ENCODE measurements at regions not wholly inside any gene's neighbourhood (a gene's known extent, or its start where the extent isn't known, plus 50 kb on each side); places are given as distances from the start of the nearest gene placed in this dataset.

DNA sequence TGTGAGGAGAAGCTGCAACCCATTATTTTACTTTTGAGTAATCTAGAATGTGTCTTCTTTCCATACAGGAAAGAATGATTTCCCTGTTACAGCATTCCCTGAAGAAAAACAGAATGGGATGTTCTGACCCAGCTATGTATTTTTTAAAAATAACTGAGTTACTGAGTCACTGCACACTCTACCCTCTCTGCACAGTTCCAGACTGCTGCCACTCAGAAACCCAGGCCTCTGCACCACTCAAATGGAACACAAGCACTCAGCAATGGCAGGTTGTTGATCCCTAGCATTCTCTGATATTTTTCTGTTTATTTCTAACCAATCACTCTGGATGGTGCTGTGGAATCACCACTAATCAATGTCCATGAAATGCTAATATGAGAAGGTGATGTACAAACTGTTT lies 1300.0 kb upstream of the FAM98A start (continued):
- TF ChIP-seq, protein P1, sequence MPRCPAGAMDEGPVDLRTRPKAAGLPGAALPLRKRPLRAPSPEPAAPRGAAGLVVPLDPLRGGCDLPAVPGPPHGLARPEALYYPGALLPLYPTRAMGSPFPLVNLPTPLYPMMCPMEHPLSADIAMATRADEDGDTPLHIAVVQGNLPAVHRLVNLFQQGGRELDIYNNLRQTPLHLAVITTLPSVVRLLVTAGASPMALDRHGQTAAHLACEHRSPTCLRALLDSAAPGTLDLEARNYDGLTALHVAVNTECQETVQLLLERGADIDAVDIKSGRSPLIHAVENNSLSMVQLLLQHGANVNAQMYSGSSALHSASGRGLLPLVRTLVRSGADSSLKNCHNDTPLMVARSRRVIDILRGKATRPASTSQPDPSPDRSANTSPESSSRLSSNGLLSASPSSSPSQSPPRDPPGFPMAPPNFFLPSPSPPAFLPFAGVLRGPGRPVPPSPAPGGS (IDR thresholded peaks at IDR 0.05; ENCODE audit: borderline replicate concordance, insufficient read depth, low read depth, low read length, poor library complexity, severe bottlenecking), result no peak
- TF ChIP-seq JUNB (IDR thresholded peaks at IDR 0.05) (no peak), NFYA (IDR thresholded peaks at IDR 0.05; ENCODE audit: borderline replicate concordance, low read depth, low read length) (no peak), YY1 (IDR thresholded peaks at IDR 0.05; ENCODE audit: low read depth, low read length) (no peak), IRF4 (IDR thresholded peaks at IDR 0.05; ENCODE audit: low read depth, low read length) (no peak), IKZF1 (conservative IDR thresholded peaks at IDR 0.05) (no peak)
- TF ChIP-seq, protein P2, sequence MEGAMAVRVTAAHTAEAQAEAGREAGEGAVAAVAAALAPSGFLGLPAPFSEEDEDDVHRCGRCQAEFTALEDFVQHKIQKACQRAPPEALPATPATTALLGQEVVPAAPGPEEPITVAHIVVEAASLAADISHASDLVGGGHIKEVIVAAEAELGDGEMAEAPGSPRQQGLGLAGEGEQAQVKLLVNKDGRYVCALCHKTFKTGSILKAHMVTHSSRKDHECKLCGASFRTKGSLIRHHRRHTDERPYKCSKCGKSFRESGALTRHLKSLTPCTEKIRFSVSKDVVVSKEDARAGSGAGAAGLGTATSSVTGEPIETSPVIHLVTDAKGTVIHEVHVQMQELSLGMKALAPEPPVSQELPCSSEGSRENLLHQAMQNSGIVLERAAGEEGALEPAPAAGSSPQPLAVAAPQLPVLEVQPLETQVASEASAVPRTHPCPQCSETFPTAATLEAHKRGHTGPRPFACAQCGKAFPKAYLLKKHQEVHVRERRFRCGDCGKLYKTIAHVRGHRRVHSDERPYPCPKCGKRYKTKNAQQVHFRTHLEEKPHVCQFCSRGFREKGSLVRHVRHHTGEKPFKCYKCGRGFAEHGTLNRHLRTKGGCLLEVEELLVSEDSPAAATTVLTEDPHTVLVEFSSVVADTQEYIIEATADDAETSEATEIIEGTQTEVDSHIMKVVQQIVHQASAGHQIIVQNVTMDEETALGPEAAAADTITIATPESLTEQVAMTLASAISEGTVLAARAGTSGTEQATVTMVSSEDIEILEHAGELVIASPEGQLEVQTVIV (IDR thresholded peaks at IDR 0.05; ENCODE audit: borderline replicate concordance, partially characterized antibody), result no peak
- TF ChIP-seq, protein P3, sequence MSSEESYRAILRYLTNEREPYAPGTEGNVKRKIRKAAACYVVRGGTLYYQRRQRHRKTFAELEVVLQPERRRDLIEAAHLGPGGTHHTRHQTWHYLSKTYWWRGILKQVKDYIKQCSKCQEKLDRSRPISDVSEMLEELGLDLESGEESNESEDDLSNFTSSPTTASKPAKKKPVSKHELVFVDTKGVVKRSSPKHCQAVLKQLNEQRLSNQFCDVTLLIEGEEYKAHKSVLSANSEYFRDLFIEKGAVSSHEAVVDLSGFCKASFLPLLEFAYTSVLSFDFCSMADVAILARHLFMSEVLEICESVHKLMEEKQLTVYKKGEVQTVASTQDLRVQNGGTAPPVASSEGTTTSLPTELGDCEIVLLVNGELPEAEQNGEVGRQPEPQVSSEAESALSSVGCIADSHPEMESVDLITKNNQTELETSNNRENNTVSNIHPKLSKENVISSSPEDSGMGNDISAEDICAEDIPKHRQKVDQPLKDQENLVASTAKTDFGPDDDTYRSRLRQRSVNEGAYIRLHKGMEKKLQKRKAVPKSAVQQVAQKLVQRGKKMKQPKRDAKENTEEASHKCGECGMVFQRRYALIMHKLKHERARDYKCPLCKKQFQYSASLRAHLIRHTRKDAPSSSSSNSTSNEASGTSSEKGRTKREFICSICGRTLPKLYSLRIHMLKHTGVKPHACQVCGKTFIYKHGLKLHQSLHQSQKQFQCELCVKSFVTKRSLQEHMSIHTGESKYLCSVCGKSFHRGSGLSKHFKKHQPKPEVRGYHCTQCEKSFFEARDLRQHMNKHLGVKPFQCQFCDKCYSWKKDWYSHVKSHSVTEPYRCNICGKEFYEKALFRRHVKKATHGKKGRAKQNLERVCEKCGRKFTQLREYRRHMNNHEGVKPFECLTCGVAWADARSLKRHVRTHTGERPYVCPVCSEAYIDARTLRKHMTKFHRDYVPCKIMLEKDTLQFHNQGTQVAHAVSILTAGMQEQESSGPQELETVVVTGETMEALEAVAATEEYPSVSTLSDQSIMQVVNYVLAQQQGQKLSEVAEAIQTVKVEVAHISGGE (CRISPR knock-in tag; IDR thresholded peaks at IDR 0.05), result no peak
- TF ChIP-seq, protein P4, sequence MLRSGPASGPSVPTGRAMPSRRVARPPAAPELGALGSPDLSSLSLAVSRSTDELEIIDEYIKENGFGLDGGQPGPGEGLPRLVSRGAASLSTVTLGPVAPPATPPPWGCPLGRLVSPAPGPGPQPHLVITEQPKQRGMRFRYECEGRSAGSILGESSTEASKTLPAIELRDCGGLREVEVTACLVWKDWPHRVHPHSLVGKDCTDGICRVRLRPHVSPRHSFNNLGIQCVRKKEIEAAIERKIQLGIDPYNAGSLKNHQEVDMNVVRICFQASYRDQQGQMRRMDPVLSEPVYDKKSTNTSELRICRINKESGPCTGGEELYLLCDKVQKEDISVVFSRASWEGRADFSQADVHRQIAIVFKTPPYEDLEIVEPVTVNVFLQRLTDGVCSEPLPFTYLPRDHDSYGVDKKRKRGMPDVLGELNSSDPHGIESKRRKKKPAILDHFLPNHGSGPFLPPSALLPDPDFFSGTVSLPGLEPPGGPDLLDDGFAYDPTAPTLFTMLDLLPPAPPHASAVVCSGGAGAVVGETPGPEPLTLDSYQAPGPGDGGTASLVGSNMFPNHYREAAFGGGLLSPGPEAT (IDR thresholded peaks at IDR 0.05; ENCODE audit: low read depth), result no peak
- TF ChIP-seq, protein P5, sequence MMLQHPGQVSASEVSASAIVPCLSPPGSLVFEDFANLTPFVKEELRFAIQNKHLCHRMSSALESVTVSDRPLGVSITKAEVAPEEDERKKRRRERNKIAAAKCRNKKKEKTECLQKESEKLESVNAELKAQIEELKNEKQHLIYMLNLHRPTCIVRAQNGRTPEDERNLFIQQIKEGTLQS (IDR thresholded peaks at IDR 0.05; ENCODE audit: borderline replicate concordance, extremely low read depth, low read depth, low read length), result no peak
- TF ChIP-seq, protein P6, sequence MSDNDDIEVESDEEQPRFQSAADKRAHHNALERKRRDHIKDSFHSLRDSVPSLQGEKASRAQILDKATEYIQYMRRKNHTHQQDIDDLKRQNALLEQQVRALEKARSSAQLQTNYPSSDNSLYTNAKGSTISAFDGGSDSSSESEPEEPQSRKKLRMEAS (IDR thresholded peaks at IDR 0.05; ENCODE audit: low read depth, low read length), result no peak

All from GM12878 (cell line).